SIG-M5 (cell line): ENCODE measurements at regions not wholly inside any gene's neighbourhood (a gene's known extent, or its start where the extent isn't known, plus 50 kb on each side); places are given as distances from the start of the nearest gene placed in this dataset.

Source experiments
- DNase-seq: peaks from one replicate; lab custom pipeline; 2025; lab: John Stamatoyannopoulos, UW

DNA sequence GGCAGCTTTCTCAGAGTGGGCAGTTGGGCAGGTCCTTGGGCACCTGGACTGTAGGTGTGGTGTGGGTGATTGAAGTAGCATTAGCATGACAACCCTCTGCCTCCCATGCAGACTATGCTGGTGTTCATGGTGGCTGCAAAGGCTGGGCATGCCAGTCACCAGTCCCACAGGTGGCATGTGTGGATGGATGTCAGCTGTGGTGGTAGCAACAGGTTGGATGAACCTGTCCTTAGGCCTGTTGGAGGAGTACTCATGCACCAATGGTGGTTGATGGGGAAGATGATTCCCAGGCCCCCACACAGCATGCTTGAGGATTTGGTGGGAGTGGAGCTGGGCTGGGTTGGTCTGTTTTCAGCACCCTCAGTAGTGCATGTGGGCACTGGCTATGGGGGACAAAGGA, 251.1 kb downstream of the PAX1 start:
- no peak for DNase-seq

- DNase-seq, result no peak
Observed at GRCh38 chr20:21947406-21947805, 241.9 kb downstream of the PAX1 start.

GRCh38 chr20:21944227-21944626, 238.8 kb downstream of the PAX1 start:
- DNase-seq, result no peak

- DNase-seq, result no peak
Observed at GRCh38 chr20:21941941-21942805, 236.7 kb downstream of the PAX1 start.

DNA sequence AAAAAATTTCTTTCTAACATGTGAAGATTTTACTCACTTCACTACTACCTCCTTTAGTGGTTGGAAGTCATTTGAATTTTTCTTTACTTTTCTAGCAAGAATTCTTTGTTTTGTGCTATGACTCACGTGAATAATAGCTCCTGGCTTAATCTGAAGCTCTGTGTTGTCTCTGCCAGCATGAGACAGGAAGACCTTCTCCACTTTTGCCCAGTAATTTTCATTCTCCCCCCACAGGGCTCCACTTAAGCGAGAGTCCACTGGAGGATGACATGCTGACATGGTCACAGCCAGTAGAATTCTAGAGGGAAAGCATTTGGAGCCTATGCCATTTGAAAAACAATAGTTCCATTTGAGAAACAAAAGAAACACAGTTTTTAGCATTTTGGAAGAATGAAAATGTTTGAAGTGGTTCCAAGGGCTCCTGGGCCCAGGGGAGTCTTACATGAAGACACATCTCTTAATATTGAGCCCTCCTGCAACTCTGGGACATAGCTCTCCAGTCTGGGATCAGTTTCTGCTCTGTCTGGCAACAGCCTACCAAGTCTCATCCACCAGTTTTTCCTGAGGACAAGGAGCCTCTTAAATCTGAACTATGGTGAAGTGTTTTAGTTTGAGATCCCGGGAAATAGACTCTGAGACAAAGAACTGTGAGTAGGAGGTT, 231.4 kb downstream of the PAX1 start:
- no peak for DNase-seq

GRCh38 chr20:21936261-21936660, 230.8 kb downstream of the PAX1 start:
- no peak for DNase-seq

DNA sequence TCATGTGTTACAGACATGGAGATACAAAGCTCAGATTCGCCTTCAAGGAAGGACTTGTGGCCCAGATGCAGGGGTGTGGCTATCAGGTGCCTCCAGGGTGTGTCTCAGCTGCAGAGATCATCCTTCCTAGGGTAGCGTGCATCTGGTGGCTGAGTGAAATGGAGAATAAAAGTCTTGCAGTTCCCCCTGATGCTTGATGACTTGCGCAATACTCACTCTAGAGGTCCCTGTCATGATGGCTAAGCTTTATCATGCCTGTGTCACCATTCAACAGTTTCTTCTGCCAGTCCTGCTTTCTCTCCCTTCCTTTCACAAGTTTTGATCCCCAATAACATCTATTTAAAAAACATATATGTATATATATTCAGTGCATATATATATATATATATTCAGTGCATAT, 228.1 kb downstream of the PAX1 start:
- DNase-seq, result no peak

GRCh38 chr20:21921251-21921650, 215.8 kb downstream of the PAX1 start:
- DNase-seq, result no peak

GRCh38 chr20:21920211-21920610, 214.7 kb downstream of the PAX1 start:
- DNase-seq, result no peak

- DNase-seq, result no peak
Observed at GRCh38 chr20:21918398-21918797, 212.9 kb downstream of the PAX1 start.

- DNase-seq, result no peak
Observed at GRCh38 chr20:21902391-21902790, 196.9 kb downstream of the PAX1 start.

GRCh38 chr20:21901470-21902275, 196.2 kb downstream of the PAX1 start:
- no peak for DNase-seq

DNA sequence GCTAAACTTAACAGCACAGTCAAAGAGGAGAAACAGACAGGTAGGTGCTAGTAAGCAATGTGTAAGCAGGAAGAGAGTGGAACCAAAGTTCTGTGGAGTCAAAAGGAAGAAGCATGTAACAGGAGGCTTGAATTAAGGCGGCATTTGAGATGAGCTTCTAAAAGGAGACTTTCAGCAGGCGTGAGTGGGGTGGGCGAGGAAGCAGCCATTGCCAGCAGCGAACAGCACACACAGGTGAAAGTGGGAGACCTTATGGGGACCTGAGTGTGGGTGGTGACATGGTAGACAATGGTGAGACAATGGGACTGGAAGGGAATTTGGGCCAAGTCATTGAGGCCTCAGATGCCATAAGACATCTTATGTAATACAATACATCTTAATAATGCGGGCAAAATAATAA, 195.0 kb downstream of the PAX1 start:
- no peak for DNase-seq

GRCh38 chr20:21874921-21875320, 169.5 kb downstream of the PAX1 start:
- DNase-seq, result no peak

DNA sequence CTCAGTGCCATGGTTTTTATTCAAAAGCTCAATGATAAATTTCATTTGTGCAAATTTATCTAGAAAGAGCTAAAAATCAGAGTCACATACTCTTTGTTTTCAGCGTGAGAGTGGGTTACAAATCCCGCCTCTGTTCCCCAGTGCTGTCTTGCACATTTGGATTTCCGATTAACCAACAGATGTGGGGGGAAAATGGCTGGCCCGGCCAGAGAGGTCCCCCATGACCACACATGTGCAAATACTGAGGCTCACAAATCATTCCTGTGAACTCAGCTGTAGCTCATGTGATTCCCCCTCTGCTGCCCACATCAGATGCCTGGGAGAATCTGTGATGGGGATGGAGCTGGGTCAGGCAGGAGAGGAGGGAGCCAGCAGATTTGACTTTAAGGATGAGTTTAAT, 168.7 kb downstream of the PAX1 start:
- no peak for DNase-seq

DNA sequence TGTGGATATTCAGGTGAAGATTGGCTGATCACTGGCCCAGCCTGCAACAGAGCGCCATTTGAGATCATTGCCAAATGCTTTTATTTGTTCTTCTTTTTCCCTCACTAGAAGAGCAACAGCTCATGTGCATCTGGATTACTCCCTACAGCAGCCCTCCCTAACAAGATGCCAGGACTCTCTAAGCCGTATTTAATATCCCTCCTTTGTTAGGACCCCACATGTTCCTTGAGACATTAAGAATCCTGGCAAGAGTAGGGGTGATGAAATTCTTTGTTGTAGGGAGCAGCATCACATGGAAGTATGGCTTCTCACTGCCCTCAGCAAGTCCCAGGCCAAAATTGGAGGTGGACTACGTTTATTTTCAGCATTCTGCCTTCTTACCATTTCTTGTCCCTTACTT, 167.8 kb downstream of the PAX1 start:
- DNase-seq, result no peak

GRCh38 chr20:21867811-21868210, 162.3 kb downstream of the PAX1 start:
- DNase-seq, result no peak

DNA sequence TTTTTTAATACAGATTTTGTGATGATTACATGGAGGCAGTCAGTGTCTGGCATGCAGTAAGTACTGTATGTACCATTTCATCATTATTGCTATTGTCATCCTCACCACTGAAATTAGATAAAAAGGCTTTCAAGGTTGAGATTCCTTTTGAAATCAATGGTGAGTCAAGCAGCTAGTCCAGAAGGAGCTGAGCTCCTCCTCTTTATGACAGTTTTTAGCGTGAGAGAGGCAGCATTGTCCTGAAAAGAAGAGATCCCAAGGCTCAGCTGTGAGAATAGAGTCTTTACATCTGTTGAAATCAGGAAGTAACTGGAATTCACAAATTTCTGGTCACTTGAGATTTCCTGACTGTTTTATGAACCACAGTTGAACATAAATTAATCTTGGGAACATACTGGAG, 161.9 kb downstream of the PAX1 start:
- DNase-seq, result no peak

GRCh38 chr20:21862956-21863355, 157.5 kb downstream of the PAX1 start:
- DNase-seq, result no peak

DNA sequence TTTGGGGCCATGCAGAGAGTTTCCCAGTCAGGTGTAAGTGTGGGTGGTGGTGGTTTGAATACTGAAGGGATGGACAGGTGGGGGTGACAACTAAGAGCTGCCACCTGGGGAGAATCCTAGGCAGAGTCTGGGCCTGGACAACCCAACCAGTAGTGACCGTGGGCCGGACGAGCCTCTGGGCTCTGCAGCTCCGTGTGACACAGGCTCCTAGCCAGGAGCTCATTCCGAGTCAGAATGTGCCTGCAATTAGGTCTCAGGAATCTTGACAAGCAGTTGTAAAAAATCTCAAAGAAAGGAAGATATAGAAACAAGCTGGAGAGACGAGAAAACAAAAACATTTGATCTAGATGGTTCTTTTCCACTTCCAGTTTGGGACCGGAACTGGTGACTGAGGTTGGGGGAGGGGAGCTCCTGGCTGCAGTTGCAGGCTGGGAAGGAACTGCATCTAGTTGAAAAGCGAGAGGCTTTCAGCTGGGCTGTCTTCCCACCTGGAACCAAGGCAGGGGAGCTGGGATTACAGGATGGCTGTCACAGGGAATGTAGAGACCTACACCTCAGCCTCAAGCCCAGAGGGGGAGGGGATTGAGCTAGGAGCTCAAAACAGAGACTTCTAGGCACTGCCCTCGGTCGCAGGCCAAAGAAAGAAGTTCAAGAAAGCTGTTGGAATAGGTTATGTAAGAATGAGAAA, 156.9 kb downstream of the PAX1 start:
- no peak for DNase-seq

- no peak for DNase-seq
Observed at GRCh38 chr20:21840991-21841390, 135.5 kb downstream of the PAX1 start.

- DNase-seq, result no peak
Observed at GRCh38 chr20:21839982-21840381, 134.5 kb downstream of the PAX1 start.
